Neuron (in vitro differentiated cells): ENCODE measurements at regions not wholly inside any gene's neighbourhood (a gene's known extent, or its start where the extent isn't known, plus 50 kb on each side); places are given as distances from the start of the nearest gene placed in this dataset.
"Not testable (repeated sequence)": the region's sequence is repeated elsewhere in the genome, so short reads cannot be mapped to it uniquely, and the experiment has no call there.

Experiments used
- H2AFZ ChIP-seq: one replicate; pipeline ENCODE4 v1.6.1; 2013; ENCODE audit warnings: low read depth, mild to moderate bottlenecking, inconsistent platforms, low read length, moderate library complexity
- H3K27me3 ChIP-seq: one replicate; pipeline ENCODE4 v1.6.1; 2013; ENCODE audit warnings: low read length; ENCODE audit not compliant: insufficient read depth
- H3K36me3 ChIP-seq: one replicate; pipeline ENCODE4 v1.6.1; 2013; ENCODE audit warnings: low read length; ENCODE audit not compliant: insufficient read depth
- H3K4me1 ChIP-seq: one replicate; pipeline ENCODE4 v1.6.1; 2013; ENCODE audit warnings: low read length; ENCODE audit not compliant: insufficient read depth
- H3K4me3 ChIP-seq: 2 replicates; pipeline ENCODE4 v1.5.1; 2013; ENCODE audit warnings: mild to moderate bottlenecking, low read length, moderate library complexity
- H3K9me3 ChIP-seq: one replicate; pipeline ENCODE4 v1.6.1; 2013; ENCODE audit warnings: low read length

DNA sequence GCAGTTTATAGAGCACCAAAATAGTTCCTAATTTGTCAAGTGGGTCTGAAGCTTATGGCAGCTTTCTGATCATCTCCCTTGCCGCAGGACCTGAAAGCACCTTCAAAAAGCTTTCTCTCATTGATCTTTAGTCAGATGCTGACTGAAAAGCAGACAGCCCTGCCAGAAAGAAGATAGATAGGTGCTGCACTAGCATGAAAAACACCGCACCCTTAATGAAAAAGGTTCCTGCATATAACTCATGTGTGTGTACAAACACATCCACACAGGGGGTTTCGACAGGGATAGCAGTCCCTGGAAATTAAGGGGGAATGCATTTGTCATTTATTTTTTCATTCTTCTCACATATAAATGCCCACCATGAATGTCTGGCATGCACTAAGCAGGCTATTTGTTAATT, 361.7 kb upstream of the SNX7 start:
- Histone ChIP-seq H3K9me3 (no peaks in the 10 kb centered on the region), H3K27me3 (no peaks in the 10 kb centered on the region), H3K4me1 (peaks cover 10% of the 10 kb centered on the region), H3K36me3 (no peaks in the 10 kb centered on the region), H3K4me3 (no peak overlapping the region), H2AFZ (no peak overlapping the region)

DNA sequence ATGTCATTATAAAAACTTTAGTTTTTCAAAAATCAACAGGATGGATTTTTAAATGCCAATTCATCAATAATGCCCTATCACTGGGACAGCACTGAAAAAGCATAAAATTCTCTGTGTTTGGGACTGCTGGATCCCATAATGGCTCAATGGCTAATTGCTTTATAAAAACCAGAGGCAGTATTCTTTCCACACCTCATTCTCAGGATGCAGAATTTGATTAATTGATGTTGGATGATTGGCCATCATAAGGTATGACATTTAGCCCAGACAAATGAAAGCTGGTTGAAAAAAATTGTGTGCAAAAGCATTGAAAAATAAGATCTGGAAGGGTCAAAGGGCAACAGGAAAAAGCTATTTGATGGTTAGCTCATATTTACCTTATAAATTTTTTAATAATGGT, 362.2 kb upstream of the SNX7 start:
- Histone ChIP-seq H3K4me1 (peaks cover 10% of the 10 kb centered on the region), H2AFZ (no peak overlapping the region), H3K9me3 (no peaks in the 10 kb centered on the region), H3K4me3 (no peak overlapping the region), H3K27me3 (no peaks in the 10 kb centered on the region), H3K36me3 (no peaks in the 10 kb centered on the region)

DNA sequence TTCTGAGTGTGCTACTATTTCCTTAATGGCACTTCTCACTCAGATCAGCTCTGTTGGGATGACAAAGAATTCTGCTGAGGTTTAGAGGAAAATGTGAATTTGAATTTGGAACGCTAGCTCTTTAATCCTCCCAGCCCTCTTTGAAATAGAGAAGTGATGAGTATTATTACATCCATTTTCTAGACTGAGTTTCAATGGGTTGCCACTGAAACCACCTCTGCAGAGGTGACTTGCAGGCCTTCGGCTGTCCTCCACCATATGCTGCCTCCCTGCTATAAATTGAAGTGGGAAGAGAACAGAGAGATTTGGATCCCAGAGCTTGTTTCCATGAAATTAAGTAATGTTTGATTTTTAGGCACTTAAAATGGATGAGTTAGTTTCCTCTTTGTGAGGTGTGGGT, 363.2 kb upstream of the SNX7 start:
- no peaks in the 10 kb centered on the region for H3K9me3 ChIP-seq
- no peak overlapping the region for H3K4me3 ChIP-seq
- H2AFZ ChIP-seq, result no peak overlapping the region
- no peaks in the 10 kb centered on the region for H3K36me3 ChIP-seq
- no peaks in the 10 kb centered on the region for H3K27me3 ChIP-seq
- peaks cover 10% of the 10 kb centered on the region for H3K4me1 ChIP-seq

DNA sequence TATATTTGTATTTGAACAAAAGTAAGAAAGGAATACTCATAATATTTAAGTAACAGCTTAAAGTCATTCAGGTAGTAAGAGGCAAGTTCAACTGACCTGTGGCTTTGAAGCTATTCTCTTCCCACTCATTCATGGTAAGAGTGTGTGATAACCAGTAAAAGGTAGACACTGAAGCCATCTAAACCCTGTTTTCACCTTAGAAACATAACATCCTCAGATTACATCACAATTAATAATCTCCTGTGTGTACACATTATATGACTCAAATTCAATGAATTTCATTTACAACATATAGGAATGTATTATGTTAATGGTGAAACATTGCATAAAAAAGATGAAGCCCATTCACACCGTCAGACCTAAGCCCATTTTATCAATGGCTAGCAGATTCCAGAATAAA, 364.8 kb upstream of the SNX7 start:
- H2AFZ ChIP-seq, result no peak overlapping the region
- H3K27me3 ChIP-seq, result no peaks in the 10 kb centered on the region
- H3K9me3 ChIP-seq, result no peaks in the 10 kb centered on the region
- peaks cover 10% of the 10 kb centered on the region for H3K4me1 ChIP-seq
- no peaks in the 10 kb centered on the region for H3K36me3 ChIP-seq
- H3K4me3 ChIP-seq, result no peak overlapping the region

DNA sequence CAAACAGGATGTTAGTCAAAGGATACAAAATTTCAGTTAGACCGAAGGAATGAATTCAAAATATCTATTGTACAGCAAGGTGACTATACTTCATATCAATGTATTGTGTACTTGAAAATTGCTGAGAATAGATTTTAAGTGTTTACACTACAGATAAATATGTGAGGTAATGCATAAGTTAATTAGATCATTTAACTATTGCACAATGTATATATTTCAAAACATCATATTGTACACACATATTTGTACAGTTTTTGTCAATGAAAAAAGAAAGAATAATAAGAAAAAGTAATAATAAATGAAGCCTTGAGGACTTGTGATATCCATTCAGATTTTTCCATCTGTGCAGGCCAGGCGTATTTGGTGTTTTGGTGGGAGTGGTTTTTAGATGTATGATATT, 367.4 kb upstream of the SNX7 start:
- H3K9me3 ChIP-seq, result no peaks in the 10 kb centered on the region
- no peak overlapping the region for H2AFZ ChIP-seq
- H3K27me3 ChIP-seq, result no peaks in the 10 kb centered on the region
- H3K36me3 ChIP-seq, result no peaks in the 10 kb centered on the region
- H3K4me3 ChIP-seq, result no peak overlapping the region
- H3K4me1 ChIP-seq, result no peaks in the 10 kb centered on the region

DNA sequence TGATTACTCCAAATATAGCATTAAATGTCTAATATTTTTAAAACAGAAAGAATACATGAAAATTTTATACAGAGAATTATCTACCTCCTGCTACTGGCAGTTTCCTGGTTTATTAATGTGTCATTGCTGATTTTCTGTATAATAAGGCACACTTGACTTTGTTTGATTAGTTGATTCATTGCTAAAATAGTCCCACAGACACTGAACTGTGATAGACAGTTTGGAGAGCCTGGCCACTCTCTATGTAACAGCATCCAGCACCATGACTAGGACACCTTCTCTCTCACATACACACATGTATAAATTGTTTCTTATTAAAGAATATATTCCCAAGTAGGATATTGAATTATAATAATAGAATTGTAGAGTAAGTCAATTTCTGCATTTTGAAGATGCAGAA, 368.5 kb upstream of the SNX7 start:
- H3K4me1 ChIP-seq, result no peaks in the 10 kb centered on the region
- H3K9me3 ChIP-seq, result no peaks in the 10 kb centered on the region
- H3K27me3 ChIP-seq, result no peaks in the 10 kb centered on the region
- H3K4me3 ChIP-seq, result no peak overlapping the region
- no peaks in the 10 kb centered on the region for H3K36me3 ChIP-seq
- no peak overlapping the region for H2AFZ ChIP-seq

DNA sequence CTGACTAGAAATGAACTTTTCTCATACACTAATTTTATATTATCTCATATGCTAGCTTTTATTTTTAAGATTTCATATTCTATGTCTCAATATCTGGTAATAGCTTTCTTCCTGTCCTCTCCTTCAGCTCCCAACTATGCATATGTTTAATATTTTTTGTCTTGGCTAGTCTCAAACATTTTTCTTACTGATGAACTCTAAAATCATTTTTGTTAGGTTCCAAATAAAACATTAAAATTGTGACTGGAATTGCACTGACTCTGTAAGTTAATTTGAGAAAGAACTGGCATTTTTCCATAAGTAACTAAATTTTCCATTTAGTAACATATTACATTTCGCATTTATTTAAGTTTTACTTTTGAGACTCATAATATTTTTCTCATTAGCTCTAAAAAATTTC, 368.5 kb upstream of the DPYD start:
- Histone ChIP-seq H3K4me1 (no peaks in the 10 kb centered on the region), H3K27me3 (no peaks in the 10 kb centered on the region), H2AFZ (no peak overlapping the region), H3K9me3 (no peaks in the 10 kb centered on the region), H3K4me3 (no peak overlapping the region), H3K36me3 (no peaks in the 10 kb centered on the region)

DNA sequence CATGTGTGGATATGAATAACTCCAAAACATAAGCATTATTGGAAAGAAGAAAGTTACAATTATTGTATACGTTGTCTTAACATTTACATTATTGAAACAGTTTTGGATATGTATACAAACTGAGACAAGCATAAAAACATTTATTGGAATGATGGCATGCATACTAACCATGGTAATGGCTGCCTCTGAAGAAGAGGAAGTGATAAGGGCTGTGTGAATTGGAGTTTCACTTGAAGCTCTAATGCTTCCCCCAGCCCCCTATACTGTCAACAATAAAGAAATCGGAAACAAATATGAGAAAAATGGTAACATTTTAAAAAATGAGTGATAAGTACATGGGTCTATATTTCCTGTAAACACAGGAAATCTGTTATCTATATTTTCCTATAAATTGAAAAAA, 367.7 kb upstream of the DPYD start:
- Histone ChIP-seq H3K4me3 (no peak overlapping the region), H3K27me3 (no peaks in the 10 kb centered on the region), H3K9me3 (no peaks in the 10 kb centered on the region), H3K4me1 (no peaks in the 10 kb centered on the region), H3K36me3 (no peaks in the 10 kb centered on the region), H2AFZ (no peak overlapping the region)

DNA sequence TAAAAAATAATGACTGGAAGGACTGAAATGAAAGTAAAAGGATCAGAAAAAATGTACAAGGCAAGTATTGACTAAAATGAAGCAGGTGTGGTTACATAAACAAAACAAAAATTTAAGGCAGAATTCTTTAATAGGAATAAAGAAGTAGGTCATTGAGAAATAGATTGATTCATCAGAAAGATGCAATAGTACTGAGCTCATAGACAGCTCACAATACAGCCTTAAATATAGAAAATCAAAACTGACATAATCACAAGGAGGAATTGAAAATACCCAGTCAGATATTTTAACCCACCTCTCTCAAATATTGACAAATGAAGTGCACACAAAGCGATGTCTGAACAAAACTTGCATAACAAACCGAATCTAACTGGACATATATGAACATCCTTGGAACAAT, 366.8 kb upstream of the DPYD start:
- Histone ChIP-seq H3K4me3 (no peak overlapping the region), H3K27me3 (no peaks in the 10 kb centered on the region), H2AFZ (no peak overlapping the region), H3K4me1 (no peaks in the 10 kb centered on the region), H3K9me3 (no peaks in the 10 kb centered on the region), H3K36me3 (no peaks in the 10 kb centered on the region)

DNA sequence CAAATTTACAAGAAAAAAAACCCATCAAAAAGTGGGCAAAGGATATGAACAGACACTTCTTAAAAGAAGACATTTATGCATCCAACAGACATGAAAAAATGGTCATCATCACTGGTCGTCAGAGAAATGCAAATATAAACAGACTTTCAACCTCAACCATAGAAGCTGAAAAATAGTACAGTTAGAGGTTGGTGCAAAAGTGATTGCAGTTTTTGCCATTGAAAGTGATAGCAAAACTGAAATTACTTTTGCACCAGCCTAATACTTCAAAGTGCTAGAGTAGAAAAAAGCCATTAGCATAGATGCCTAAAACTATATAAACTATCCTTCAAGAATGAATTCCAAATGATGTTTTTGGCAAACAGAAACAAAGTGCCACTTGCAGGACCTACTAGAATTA, 365.8 kb upstream of the DPYD start:
- H3K27me3 ChIP-seq, result no peaks in the 10 kb centered on the region
- no peaks in the 10 kb centered on the region for H3K36me3 ChIP-seq
- no peaks in the 10 kb centered on the region for H3K9me3 ChIP-seq
- H2AFZ ChIP-seq, result no peak overlapping the region
- H3K4me1 ChIP-seq, result no peaks in the 10 kb centered on the region
- H3K4me3 ChIP-seq, result no peak overlapping the region

DNA sequence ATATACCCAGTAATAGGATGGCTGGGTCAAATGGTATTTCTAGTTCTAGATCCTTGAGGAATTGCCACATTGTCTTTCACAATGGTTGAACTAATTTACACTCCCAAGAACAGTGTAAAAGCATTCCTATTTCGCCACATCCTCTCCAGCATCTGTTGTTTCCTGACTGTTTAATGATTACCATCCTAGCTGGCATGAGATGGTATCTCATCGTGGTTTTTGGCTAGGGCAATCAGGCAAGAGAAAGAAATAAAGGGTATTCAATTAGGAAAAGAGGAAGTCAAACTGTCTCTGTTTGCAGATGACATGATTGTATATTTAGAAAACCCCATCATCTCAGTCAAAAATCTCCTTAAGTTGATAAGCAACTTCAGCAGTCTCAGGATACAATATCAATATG, 364.5 kb upstream of the DPYD start:
- not testable (repeated sequence) for H3K36me3 ChIP-seq, H3K4me3 ChIP-seq, H3K9me3 ChIP-seq, H2AFZ ChIP-seq, H3K27me3 ChIP-seq, H3K4me1 ChIP-seq

DNA sequence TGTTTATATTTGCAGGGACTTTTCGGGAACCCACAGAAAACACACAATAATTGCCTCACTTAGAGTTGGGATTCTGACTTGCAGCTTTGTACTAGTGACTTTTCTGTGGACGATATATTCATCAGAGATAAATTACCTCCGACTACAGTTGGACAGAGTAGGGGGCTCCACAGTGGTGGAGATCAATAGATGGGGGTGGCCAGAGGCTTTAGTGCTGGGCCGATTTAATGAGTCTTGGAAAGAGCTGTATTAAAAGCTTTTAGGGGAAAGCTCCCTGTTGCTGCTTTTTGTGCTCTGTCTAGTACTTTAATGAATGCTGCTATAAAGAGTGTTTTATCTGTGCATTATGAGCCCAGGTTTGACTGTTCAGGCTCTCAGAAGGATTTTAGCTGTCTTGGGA, 359.2 kb upstream of the DPYD start:
- no peaks in the 10 kb centered on the region for H3K27me3 ChIP-seq
- H3K4me3 ChIP-seq, result no peak overlapping the region
- no peaks in the 10 kb centered on the region for H3K9me3 ChIP-seq
- no peaks in the 10 kb centered on the region for H3K36me3 ChIP-seq
- no peak overlapping the region for H2AFZ ChIP-seq
- no peaks in the 10 kb centered on the region for H3K4me1 ChIP-seq

DNA sequence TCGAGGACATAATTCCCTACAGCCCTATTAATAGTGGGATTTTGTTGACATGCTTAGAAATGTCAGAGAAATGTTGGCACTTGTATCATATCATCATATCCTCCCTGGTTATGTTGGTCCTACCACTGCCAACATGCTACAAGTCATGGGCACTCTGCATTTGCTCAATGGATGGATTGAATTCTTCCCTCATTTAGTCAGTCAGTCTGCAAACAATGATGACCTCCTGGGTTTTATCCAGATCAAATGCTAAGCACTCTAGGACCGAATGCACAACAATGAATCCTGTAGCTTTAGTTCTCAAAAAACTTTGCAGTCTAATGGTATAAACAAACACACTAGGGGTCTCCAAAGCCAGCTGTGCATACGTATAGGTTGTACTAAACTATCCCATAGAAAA, 357.2 kb upstream of the DPYD start:
- no peak overlapping the region for H3K4me3 ChIP-seq
- H3K9me3 ChIP-seq, result no peaks in the 10 kb centered on the region
- H3K36me3 ChIP-seq, result no peaks in the 10 kb centered on the region
- no peaks in the 10 kb centered on the region for H3K27me3 ChIP-seq
- H3K4me1 ChIP-seq, result no peaks in the 10 kb centered on the region
- H2AFZ ChIP-seq, result no peak overlapping the region

DNA sequence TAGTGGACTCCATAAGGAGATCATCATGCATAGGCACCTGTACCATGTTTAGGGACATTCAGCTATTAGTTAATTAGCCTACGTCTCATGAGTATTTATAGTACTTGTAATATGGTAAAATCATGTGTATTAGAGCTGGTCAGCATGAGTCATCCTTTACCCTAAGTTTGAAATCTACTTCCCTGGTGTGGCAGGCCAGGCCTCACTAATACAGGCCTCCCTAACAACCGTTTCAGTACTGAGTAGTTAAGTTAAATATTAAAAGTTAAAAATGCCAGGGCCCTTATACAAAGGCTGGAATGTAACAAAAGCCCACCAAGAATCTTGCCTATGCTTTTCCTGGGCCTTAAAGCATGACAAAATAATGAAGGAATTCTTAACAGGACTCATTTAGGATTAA, 356.3 kb upstream of the DPYD start:
- no peaks in the 10 kb centered on the region for H3K4me1 ChIP-seq
- no peaks in the 10 kb centered on the region for H3K36me3 ChIP-seq
- no peak overlapping the region for H3K4me3 ChIP-seq
- no peak overlapping the region for H2AFZ ChIP-seq
- H3K27me3 ChIP-seq, result no peaks in the 10 kb centered on the region
- no peaks in the 10 kb centered on the region for H3K9me3 ChIP-seq
